ENCODE measurements at regions not wholly inside any gene's neighbourhood (a gene's known extent, or its start where the extent isn't known, plus 50 kb on each side); places are given as distances from the start of the nearest gene placed in this dataset.

- Histone ChIP-seq H4K20me1 (replicated peaks in 1 of 2; ENCODE audit: control insufficient read depth in 1 of 2, insufficient read depth in 2 of 2, low read length in 2 of 2) (no peaks in the 10 kb centered on the region), H3K56ac (replicated peaks; ENCODE audit: insufficient read length, low read depth, low read length) (no peak overlapping the region), H3K9me3 (ENCODE audit: insufficient read depth in 2 of 2, low read depth in 1 of 2, low read length in 1 of 2) (no peaks in the 10 kb centered on the region), H3K27me3 (replicated peaks in 1 of 4; ENCODE audit: control insufficient read depth in 3 of 4, extremely low read depth in 1 of 4, insufficient read depth in 3 of 4, low read length in 3 of 4) (no peaks in the 10 kb centered on the region), H2BK15ac (ENCODE audit: low read length) (no peak overlapping the region), H2BK12ac (ENCODE audit: low read depth, low read length) (no peak overlapping the region), H3K23me2 (ENCODE audit: low read depth, low read length) (no peaks in the 10 kb centered on the region), H2AFZ (ENCODE audit: low read length) (no peak overlapping the region), H4K91ac (replicated peaks; ENCODE audit: insufficient read length, low read length) (no peak overlapping the region), H3K79me2 (ENCODE audit: control insufficient read depth in 1 of 2, insufficient read depth in 2 of 2, low read length in 2 of 2) (no peaks in the 10 kb centered on the region), H3K23ac (ENCODE audit: insufficient read length) (no peak overlapping the region), H2BK20ac (ENCODE audit: low read length) (no peak overlapping the region), H3K14ac (ENCODE audit: insufficient read length) (no peak overlapping the region), H3K4me1 (replicated peaks in 1 of 4; ENCODE audit: control insufficient read depth in 3 of 4, insufficient read depth in 4 of 4, low read length in 3 of 4) (no peaks in the 10 kb centered on the region), H3K4ac (replicated peaks; ENCODE audit: insufficient read length, low read depth, low read length) (no peak overlapping the region), H3K36me3 (ENCODE audit: control insufficient read depth in 2 of 4, insufficient read depth in 4 of 4, low read length in 3 of 4) (no peaks in the 10 kb centered on the region), H2BK5ac (ENCODE audit: low read depth, low read length) (no peak overlapping the region), H2BK120ac (replicated peaks; ENCODE audit: low read depth, low read length) (no peak overlapping the region), H2AK5ac (ENCODE audit: low read depth, low read length) (no peak overlapping the region), H3K9ac (replicated peaks in 1 of 4; ENCODE audit: extremely low read depth in 1 of 4, low read depth in 3 of 4, low read length in 3 of 4) (no peak overlapping the region), H3K4me3 (ENCODE audit: extremely low read depth in 1 of 4, insufficient read depth in 2 of 4, low read depth in 3 of 4, low read length in 4 of 4) (no peak overlapping the region), H3K27ac (ENCODE audit: low read depth, low read length) (no peak overlapping the region), H3K79me1 (ENCODE audit: low read depth, low read length) (no peaks in the 10 kb centered on the region), H4K5ac (ENCODE audit: insufficient read length, low read depth, low read length) (no peak overlapping the region), H4K8ac (ENCODE audit: extremely low read depth, insufficient read depth, low read length) (no peak overlapping the region), H3K4me2 (ENCODE audit: insufficient read depth in 1 of 2, low read depth in 2 of 2, low read length in 2 of 2) (no peak overlapping the region), H3K18ac (ENCODE audit: extremely low read depth, low read length) (no peak overlapping the region)
- DNase-seq (ENCODE audit: low read depth in 1 of 2, low spot score in 2 of 2) = no peak
- ChIA-PET POLR2A (ENCODE audit: partially characterized antibody) (no interaction called here), CTCF (ENCODE audit: partially characterized antibody) (interaction anchor here (0.8 kb wide), 1 partner anchor 49 kb away, joined by 3 read pairs; no protein-coding TSS in a partner anchor)
- no peak for FAIRE-seq
- WGBS, 2 experiments (ENCODE audit: extremely low coverage in 1 of 2, insufficient coverage in 1 of 2, insufficient read length in 1 of 2, insufficient replicate concordance in 2 of 2, low coverage in 1 of 2, low lambda C conversion rate in 2 of 2, missing lambda C conversion rate in 1 of 2) = 87% methylated on average over 4 of the region's 4 CpGs; no CpG with 5 or more reads in 1 of the 2 experiments
- no peak for TF ChIP-seq CEBPB (IDR thresholded peaks at IDR 0.05; ENCODE audit: low read depth, low read length)
- no peak for TF ChIP-seq SIN3A (conservative IDR thresholded peaks at IDR 0.05 in 1 of 2, IDR thresholded peaks at IDR 0.05 in 1 of 2; ENCODE audit: low read depth in 1 of 2, low read length in 2 of 2)
- no peak for TF ChIP-seq POU5F1 (IDR thresholded peaks at IDR 0.05; ENCODE audit: low read depth, low read length)
- TF ChIP-seq SAP30 (IDR thresholded peaks at IDR 0.05; ENCODE audit: insufficient read depth, insufficient replicate concordance, low read length) = no peak
Observed at GRCh38 chr10:44054046-44054445, 330.9 kb downstream of the CXCL12 start.

Data from H1 (cell line).